ENCODE measurements at regions not wholly inside any gene's neighbourhood (a gene's known extent, or its start where the extent isn't known, plus 50 kb on each side); places are given as distances from the start of the nearest gene placed in this dataset.

- no peaks in the 10 kb centered on the region for H4K20me1 ChIP-seq (ENCODE audit: insufficient read depth, low read length)
- H3K36me3 ChIP-seq (replicated peaks; ENCODE audit: insufficient read depth, low read length), result no peaks in the 10 kb centered on the region
- no peak overlapping the region for H3K27ac ChIP-seq (ENCODE audit: low read length)
- no peak overlapping the region for H2AFZ ChIP-seq (ENCODE audit: low read length)
- H3K79me2 ChIP-seq (ENCODE audit: low read length), result no peaks in the 10 kb centered on the region
- TF ChIP-seq EZH2 (optimal IDR thresholded peaks at IDR 0.05; ENCODE audit: low read depth, low read length) (no peak), CTCF (IDR thresholded peaks at IDR 0.05; ENCODE audit: low read length) (no peak), EZH2phosphoT487 (IDR thresholded peaks at IDR 0.05; ENCODE audit: low read length) (no peak)
- no peak overlapping the region for H3K9ac ChIP-seq (ENCODE audit: low read length)
- no peaks in the 10 kb centered on the region for H3K4me1 ChIP-seq (ENCODE audit: low read length)
- no peak overlapping the region for H3K4me2 ChIP-seq (ENCODE audit: low read depth, low read length)
- no peaks in the 10 kb centered on the region for H3K9me3 ChIP-seq (replicated peaks; ENCODE audit: insufficient read depth, low read length)
- DNase-seq, result no peak
- no peak overlapping the region for H3K4me3 ChIP-seq (ENCODE audit: low read length)
- H3K9me2 ChIP-seq (replicated peaks; ENCODE audit: insufficient read depth, low read length), result no peaks in the 10 kb centered on the region
- no peaks in the 10 kb centered on the region for H3F3A ChIP-seq (ENCODE audit: insufficient read depth, low read length)
- H3K27me3 ChIP-seq (replicated peaks; ENCODE audit: insufficient read depth, low read length), result no peaks in the 10 kb centered on the region
Observed at GRCh38 chr16:14341324-14342225, 270.5 kb downstream of the MRTFB start.

GRCh38 chr16:14339694-14340093 is 268.6 kb downstream of the MRTFB start:
- Histone ChIP-seq H3K4me1 (ENCODE audit: low read length) (no peaks in the 10 kb centered on the region), H3K4me2 (ENCODE audit: low read depth, low read length) (no peak overlapping the region)

GRCh38 chr16:14338969-14339368 is 267.9 kb downstream of the MRTFB start:
- H3K27me3 ChIP-seq (replicated peaks; ENCODE audit: insufficient read depth, low read length), result no peaks in the 10 kb centered on the region
- no peak overlapping the region for H3K4me2 ChIP-seq (ENCODE audit: low read depth, low read length)
- H3K9ac ChIP-seq (ENCODE audit: low read length), result no peak overlapping the region
- no peaks in the 10 kb centered on the region for H3K79me2 ChIP-seq (ENCODE audit: low read length)
- H3K4me3 ChIP-seq (ENCODE audit: low read length), result no peak overlapping the region
- H2AFZ ChIP-seq (ENCODE audit: low read length), result no peak overlapping the region
- H3K9me2 ChIP-seq (replicated peaks; ENCODE audit: insufficient read depth, low read length), result no peaks in the 10 kb centered on the region
- TF ChIP-seq CTCF (IDR thresholded peaks at IDR 0.05; ENCODE audit: low read length) (no peak), EZH2phosphoT487 (IDR thresholded peaks at IDR 0.05; ENCODE audit: low read length) (no peak), EZH2 (optimal IDR thresholded peaks at IDR 0.05; ENCODE audit: low read depth, low read length) (no peak)
- no peak for DNase-seq
- H3K36me3 ChIP-seq (replicated peaks; ENCODE audit: insufficient read depth, low read length), result no peaks in the 10 kb centered on the region
- H3K9me3 ChIP-seq (replicated peaks; ENCODE audit: insufficient read depth, low read length), result no peaks in the 10 kb centered on the region
- H3K4me1 ChIP-seq (ENCODE audit: low read length), result no peaks in the 10 kb centered on the region
- H3F3A ChIP-seq (ENCODE audit: insufficient read depth, low read length), result no peaks in the 10 kb centered on the region
- H3K27ac ChIP-seq (ENCODE audit: low read length), result no peak overlapping the region
- no peaks in the 10 kb centered on the region for H4K20me1 ChIP-seq (ENCODE audit: insufficient read depth, low read length)

More at GRCh38 chr16:14339694-14340093, 268.6 kb downstream of the MRTFB start:
- Histone ChIP-seq H3F3A (ENCODE audit: insufficient read depth, low read length) (no peaks in the 10 kb centered on the region), H4K20me1 (ENCODE audit: insufficient read depth, low read length) (no peaks in the 10 kb centered on the region), H3K9ac (ENCODE audit: low read length) (no peak overlapping the region), H3K4me3 (ENCODE audit: low read length) (no peak overlapping the region), H3K9me2 (replicated peaks; ENCODE audit: insufficient read depth, low read length) (no peaks in the 10 kb centered on the region), H3K27ac (ENCODE audit: low read length) (no peak overlapping the region), H3K79me2 (ENCODE audit: low read length) (no peaks in the 10 kb centered on the region), H2AFZ (ENCODE audit: low read length) (no peak overlapping the region), H3K27me3 (replicated peaks; ENCODE audit: insufficient read depth, low read length) (no peaks in the 10 kb centered on the region), H3K9me3 (replicated peaks; ENCODE audit: insufficient read depth, low read length) (no peaks in the 10 kb centered on the region), H3K36me3 (replicated peaks; ENCODE audit: insufficient read depth, low read length) (no peaks in the 10 kb centered on the region)
- no peak for TF ChIP-seq EZH2 (optimal IDR thresholded peaks at IDR 0.05; ENCODE audit: low read depth, low read length)
- no peak for TF ChIP-seq EZH2phosphoT487 (IDR thresholded peaks at IDR 0.05; ENCODE audit: low read length)
- TF ChIP-seq CTCF (IDR thresholded peaks at IDR 0.05; ENCODE audit: low read length), result no peak
- DNase-seq, result no peak
